HPDE6-E6E7 (cell line): ENCODE measurements at regions not wholly inside any gene's neighbourhood (a gene's known extent, or its start where the extent isn't known, plus 50 kb on each side); places are given as distances from the start of the nearest gene placed in this dataset.

Experiments
- DNase-seq: peaks from one replicate; pipeline ENCODE4 v3.0.0; 2011; ENCODE audit warnings: missing footprints; ENCODE audit errors: extremely low spot score

DNA sequence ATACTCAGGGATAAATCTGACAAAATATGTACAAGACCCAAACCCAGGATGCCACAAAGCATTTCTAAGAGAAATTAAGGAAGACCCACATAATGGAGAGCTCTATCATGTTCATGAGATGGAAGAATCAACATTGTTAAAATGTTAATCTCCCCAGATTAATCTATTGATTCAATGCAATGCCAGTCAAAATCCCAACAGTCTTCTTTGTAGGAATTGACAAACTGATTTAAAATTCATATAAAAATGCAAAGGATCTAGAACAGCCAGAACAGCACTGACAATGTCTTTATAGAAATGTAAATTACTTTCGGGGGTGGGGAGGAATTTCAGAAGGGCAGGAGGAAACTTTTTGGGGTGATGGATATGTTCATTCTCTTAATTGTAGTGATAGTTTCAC is 281.6 kb upstream of the SEMA6A start:
- no peak for DNase-seq

DNA sequence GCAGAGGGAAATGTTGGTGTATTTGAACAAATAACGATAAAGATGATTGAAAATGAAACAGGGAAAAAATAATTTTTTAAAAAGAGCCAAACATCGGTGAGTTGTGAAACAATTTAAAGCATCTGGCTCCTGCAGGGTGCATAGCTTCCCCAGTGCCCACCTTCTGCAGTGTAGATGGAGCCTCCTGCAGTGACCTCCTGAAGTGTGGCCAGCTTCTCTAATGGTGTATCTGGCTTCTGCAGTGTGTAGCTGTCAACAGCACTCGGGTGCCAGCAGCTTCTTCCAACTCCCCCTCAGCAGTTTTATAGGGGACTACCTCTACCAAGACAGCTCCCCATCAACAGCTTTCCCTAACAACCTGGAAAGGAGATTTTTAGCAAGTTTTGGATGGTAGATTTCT is 279.4 kb upstream of the SEMA6A start:
- no peak for DNase-seq

DNA sequence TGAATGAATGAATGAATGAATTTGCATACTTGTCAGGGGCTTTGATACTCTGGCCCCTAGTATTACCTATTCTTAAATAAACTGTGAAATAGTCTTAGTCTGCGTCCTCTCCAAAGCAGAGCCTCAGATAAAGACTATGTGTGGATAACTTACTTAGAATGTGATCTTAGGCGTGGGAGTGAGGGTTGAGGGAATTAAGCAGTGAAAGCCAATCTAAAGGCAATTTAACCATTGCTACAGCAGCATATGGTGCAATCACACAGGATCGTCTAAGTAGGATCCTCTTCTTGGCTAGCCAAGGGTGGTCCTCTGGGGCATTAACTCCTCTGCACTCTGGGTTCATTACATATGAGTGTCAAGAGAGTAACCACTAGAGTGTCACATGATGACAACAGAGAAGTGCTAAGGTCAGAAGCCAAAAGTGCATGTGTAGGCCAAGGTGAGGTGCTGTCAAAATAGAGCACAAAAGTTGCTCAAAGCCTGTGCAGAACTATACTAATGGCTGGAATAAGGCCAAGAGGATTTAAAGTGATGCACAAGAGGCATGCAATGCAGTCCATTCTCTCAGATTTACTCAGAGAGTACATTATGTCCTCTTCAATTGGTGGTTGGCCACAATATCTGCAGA is 274.4 kb upstream of the SEMA6A start:
- no peak for DNase-seq

DNA sequence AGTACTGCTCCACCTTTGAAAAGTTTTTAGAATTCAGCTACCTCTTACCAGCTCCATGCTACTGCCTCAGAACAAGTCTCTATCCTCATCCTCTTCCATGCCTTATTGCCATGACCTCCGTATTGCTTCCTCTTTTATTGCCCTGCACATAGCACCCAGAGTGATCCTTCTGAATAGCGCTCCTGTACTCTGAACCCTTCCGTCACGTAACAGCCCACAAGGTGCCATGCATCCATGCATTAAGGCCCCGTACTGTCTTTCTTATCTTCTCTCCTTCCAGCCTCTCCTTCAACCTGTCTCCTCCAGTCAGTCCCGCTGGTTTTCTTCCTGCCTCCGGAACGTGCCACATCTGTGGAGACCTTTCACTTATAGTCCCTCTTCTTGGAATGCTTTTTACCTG is 273.3 kb upstream of the SEMA6A start:
- no peak for DNase-seq

DNA sequence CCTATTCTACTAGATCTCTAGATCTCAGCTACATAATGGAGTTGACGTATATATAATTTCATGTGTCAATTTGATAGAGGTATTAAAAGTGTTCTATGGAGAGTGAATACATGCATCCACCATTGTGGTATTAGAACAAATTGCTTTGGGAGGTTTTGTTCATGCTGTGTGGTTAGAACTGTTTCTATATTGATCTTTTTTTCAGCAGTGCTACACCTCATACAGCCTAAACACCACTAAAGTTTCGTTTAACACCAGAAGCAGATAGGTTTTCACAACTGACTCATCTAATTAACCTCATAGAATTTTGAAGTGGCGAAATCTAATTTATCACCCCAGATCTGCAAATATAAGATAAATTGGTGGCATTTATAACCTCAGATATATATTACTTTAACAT is 269.4 kb upstream of the SEMA6A start:
- no peak for DNase-seq

DNA sequence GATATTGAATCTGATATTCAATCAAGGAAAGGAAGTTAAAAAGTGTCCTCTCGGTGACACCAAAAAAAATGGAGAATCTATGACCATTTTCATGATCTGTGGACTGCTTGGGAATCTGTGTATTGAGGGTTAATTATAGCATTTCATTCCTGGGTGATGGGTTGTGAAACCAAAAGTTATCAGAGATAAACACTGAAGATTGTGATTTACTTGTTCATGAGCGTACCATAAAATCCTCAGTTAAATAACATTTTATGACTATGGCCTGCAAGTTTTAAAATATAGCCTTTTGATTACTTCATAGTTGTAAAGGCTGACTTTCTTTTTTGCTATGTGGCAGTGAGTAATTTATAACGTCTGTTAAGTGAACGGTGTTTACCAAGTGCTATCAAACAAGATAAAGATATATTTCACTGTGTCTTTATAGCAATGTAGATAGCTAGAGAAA is 267.9 kb upstream of the SEMA6A start:
- no peak for DNase-seq

DNA sequence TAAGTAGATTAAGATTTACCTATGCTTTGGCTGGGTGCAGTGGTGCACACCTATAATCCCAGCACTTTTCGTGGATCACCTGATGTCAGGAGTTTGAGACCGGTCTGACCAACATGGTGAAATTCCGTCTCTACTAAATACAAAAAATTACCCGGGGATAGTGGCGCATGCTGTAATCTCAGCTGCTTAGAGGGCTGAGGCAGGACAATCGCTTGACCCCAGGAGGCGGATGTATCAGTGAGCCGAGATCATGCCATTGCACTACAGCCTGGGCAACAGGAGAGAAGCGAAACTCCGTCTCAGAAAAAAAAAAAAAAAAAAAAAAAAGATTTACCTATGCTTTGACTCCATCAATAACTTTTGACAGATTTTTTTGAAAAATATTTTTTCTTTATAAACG is 267.1 kb upstream of the SEMA6A start:
- no peak for DNase-seq

DNA sequence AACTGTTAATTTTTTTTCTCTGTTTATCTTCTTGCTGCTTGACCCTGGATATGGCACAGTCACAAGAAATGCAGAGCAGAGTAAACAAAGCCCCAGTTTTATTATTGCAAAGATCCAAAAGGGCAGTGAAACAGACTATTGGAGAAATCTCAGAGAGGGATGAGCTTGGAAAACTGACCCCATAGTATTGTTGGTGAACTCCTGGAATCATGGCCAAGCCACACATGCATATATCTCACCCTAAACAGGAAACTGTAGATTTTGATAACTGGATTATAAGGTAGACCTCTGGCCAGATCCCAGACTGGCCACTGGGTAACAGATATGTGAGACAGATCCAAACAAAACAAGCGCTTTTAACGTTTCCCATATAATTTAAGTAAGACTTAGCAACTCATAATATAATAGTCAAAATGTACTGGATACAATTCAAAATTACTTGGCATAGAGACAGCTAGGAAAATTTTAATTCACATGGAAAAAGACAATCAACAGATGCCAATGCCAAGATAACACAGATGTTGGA is 263.5 kb upstream of the SEMA6A start:
- no peak for DNase-seq

DNA sequence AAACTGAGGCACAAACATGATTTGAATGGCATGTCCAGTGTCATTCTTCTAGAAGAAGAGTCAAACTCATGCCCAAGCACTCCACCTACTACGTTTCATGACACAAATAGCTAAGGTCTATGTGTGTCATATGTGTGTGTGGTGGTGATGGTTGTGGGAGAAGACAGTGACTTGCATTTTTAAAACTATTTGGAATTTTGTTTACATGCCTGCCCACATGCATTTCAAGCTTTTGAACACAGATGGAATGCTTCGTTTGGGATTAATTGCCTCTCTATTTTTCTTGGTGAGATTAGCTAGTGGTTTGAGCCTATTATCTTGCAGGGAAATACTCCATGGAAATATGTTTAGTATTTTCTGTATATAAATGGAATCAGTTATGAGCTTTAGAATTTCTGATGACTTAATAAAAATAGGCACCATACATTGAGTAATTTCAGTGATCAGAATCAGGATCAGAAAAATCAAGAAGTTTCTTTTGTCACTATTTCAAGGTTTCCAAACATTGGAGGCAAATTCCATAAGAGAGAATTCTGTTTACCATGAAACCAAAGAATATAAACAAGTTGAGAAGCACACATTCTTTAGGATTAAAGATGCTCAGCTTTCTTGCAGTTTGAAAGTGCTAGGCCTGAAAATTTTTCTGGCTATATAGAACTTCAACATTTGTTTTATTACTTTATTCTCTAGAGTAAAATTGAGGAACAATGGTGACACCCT is 260.3 kb upstream of the SEMA6A start:
- no peak for DNase-seq

DNA sequence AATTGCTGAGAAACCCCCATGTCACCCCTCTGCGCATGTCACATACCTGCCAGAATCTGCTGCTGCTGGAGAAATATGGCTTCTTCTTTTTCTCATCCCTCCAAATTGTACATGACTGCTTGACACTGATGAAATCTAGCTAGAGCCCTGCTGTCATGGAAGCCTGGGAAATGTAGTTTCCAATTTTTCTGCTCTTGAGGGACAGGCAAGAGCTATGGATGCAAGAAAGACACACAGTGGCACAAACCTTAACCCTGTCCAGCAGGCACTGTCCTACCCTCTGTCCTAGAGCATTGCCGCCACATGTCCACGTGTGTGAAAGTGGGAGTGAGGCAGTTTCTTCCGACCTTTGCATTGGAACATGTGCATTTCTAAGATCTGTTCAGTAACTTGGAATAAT is 255.5 kb upstream of the SEMA6A start:
- no peak for DNase-seq

DNA sequence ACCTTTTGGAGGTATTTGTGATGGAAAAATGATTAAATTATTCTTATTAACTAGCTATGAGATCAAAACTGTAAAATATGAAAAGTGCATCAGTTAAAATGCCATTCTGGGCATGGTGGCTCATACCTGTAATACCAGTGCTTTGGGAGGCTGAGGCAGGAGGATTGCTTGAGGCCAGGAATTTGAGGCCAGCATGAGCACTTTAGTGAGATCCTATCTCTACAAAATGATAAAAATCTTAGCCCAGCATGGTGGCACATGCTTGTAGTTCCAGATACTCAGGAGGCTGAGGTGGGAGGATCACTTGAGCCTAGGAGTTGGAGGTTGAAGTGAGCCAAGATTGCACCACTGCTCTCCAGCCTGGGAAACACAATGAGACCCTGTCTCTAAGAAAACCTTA is 252.5 kb upstream of the SEMA6A start:
- no peak for DNase-seq

DNA sequence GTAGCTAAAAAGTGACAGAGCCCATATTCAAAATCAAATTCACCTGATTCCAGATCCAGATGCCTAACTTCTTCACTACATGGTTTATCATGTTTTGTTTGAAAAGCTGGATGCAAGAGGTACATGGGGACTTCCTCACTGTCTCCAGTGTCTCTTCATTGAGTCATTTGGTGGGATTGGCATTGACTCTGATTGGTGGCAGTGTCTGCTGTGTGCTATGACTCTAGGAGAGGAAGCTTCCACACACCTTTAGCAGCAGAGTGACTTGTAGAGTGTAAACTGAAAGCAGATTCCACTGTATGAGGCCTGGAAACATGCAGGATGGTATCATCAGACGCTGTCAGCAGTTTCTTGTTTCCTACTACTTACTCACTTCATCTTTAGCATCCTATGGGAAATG is 250.9 kb upstream of the SEMA6A start:
- no peak for DNase-seq

DNA sequence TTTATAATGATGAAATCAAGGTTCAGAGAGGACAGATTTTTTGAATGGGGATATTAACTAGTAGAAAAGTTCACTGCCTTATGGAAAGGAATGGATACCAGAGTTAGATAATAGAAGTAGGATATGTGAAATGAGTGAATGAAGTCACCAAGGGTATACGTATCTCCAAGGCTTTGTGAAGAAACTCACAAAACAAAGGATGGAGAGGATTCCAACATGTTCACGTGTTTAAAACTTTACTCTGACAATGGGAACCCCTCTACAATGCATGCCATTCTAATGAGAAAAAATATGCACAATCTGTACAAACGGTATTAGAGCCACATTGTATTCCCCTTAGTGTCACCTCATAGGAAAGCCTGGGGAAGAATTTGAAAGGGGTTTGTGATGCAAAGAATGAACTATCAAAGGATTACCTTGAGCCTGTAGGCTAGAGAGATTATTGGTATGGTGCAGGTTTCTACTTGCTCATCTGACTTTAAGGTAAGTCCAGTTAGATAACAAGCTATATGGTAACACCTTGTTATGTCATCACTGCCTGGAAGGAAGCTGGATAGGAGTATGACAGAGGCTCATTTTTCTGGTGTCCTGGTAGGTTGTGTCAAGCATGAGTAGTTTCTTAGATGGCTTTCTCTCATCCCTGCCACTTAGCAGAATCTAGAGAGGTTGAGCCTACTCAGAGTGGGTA is 250.3 kb upstream of the SEMA6A start:
- DNase-seq = no peak

DNA sequence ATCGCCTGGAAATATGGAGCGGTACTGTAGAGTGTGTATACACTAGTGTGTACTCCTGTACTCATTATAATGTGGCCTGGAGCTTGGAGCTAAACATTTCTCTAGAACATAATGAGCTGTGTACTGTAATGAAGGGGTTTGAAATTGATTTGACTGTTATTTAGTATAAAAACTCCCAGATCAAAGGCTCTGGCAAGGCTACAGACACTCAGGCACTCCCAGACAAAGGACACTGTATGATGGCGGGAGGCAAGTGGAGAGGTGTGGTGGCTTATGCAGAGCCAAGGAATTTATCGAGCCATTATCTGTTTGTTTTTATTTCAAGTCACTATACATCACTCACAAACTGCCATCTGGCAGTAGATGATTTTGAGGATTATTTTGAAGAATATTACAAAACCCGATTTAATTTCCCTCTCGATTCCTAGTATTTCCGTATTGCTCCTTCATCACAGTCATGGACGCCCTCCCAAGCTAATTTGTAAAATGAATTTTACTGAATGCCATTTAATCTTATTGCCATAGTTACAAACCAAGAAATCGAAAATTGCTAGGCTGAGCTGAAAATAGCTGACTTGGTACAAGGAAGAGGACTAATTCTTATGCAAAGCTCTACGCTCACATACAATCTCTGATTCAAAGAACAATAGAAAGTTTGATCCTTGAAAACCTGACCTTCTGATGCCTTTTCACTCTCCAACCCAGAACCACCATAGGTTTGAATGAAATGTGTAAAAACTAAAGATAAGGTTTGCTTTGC is 240.2 kb upstream of the SEMA6A start:
- DNase-seq = no peak

DNA sequence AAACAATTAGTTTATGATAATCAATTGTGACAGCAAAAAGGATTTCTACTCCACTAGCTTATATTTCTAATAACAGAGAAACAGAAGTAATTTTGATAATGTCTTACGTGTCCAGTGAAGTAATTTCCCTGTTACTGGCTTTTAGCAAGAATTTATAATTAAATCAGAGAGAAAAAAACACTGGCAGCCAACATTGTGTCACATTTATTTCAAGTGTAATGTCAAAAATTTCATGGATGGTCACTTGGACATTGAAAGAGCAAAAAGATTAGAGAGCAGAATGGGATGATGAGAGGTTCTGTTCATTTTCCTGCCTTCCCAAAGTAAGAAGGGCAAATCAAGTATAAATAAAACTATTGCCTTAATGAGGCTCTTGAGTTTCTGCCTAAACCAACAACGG is 239.3 kb upstream of the SEMA6A start:
- DNase-seq = no peak

DNA sequence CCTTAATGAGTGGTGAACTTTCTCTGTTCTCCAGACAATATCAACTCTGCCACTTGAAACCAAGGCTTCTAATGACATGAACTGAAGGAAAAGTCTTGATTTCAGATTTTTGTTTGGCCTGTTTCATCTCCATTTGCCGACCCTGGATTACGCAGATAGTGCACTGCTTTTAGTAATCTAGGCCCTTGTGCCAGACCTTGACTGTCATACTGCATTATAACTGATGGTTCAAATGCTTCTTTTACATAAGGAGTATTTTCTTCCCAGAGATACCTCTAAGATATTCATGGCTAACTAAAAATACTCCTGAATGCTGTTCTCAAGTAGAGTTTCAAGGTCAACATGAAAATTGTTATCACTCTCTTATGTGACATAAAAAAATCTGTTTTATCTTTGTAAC is 238.7 kb upstream of the SEMA6A start:
- no peak for DNase-seq

DNA sequence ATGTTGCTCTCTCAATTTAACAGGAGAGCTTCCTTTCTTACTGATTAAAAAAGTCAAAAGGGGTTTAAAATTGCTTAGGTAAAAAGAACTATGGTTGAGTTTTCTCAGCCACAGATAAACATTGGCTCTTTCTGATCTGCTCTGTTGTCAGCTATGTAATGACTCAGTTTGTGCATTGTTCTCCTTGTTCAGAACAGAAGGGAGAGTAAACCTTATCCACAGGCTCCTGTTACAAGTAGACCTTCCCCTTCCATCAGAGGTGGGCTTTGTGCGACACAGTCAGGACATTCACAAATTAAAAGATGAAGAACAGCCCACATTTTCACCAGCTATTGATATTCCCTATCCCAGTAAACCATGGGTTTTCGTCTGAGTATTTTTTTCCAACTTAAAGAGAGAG is 236.3 kb upstream of the SEMA6A start:
- DNase-seq = no peak

DNA sequence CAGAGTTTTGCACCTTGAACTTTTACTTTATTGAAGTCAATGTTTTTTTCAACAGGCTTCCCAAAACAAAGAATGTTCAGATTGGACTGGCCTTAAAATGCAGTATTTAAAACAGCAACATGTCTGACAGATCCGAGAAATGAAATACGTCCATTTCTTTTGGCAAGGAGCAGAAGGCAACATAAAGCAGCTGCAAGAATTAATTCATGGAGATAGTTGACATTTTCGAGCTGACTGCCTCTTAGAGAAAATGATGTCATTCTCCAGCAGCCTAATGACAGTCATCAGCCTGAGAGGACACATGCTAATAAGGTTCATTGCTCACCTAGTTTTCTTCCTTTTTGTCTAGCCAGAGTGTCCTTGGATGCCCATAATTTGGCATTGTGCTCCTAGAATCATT is 232.2 kb upstream of the SEMA6A start:
- DNase-seq = no peak

DNA sequence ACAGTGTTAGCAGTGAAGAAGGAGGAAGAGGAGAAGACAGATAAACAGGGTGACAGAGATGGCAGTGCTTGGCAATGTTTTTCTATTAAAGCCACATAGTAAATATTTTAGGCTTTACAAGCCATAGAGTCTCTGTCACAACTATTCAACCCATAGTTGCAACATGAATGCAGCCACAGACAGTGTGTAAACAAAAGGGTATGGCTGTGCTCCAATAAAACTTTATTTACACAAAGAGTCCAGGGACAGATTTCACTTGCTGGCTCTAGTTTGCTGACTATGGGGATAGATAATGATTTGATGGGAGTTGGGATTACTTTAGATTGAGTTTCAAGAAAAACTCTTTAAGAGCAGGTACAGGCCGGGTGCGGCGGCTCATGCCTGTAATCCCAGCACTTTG is 224.8 kb upstream of the SEMA6A start:
- DNase-seq = no peak

DNA sequence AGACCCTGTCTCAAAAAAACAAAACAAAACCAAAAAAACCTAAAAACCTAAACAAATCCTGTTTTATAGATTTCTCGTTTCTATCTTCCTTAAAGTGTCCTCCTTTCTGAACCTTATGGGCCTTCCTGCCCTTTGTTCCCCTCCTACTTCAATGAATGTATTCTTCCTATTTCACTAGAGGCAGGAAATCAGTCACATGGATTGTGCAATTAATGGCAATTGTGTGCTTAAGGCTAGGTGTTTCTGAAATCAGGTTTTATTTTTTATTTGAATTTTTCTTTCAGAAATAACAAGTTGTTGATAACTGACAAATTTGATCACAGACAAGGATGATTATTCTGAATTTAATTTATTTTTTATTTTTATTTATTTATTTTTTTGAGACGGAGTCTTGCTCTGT is 220.6 kb upstream of the SEMA6A start:
- DNase-seq = no peak

DNA sequence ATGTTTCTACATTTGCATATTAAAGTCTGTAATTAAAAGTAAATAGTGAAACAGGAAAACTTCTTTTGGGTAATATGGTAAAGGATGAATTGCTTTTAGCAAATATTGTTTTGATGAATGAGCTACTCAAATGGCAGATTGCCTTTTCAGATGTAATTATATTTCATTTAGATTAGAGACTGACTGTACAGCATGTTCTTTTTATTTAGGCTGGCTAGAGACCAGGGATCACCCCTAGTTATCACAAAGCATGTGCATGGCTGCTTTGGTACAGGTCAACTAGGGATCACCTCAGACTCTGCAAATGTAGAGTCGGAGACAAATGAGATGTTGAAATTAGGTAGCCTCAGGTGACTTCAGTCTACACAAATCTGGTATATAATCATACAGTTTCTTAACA is 214.9 kb upstream of the SEMA6A start:
- DNase-seq = no peak

DNA sequence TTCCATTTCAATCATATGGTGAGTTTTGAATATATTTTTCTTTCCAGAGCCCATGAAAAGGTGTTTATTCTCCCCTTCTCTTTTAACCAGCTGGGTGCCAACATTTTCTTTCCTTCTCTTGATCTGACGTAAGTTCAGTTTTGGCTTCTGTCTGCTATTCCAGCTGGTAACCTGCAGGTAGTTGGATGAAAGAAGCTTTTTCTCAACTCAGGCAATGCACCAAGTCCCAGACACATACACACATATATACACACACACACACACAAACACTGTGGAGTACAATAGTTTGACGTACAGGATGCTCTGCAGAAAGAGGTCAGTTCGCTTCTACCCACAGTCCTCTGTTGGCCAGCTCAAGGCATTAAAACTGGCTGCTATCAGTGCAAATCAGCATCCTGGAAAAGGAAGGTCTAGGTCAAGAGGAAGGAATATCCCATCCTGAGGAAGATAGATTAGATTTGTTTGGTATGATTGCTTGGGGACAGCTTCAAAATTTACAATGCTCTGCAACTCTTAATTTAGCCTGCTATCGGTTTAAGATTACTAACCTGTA is 214.3 kb upstream of the SEMA6A start:
- no peak for DNase-seq
